Transverse colon (tissue), 3 donors: ENCODE measurements at regions not wholly inside any gene's neighbourhood (a gene's known extent, or its start where the extent isn't known, plus 50 kb on each side); places are given as distances from the start of the nearest gene placed in this dataset.

Experiments used
- POLR2A ChIP-seq: fragments of 450-650 bp; IDR thresholded peaks from one replicate; pipeline ENCODE4 v1.6.1; 2016; ENCODE audit warnings: antibody characterized with exemption, mild to moderate bottlenecking, moderate library complexity
- TF ChIP-seq, protein P1 (sequence below), 5 experiments: fragments of 200-600 bp in 3 of 5; fragments of 450-650 bp in 2 of 5; sonication (generic) in 3 of 5; IDR thresholded peaks; 1 replicate in 2 of 5; 2 replicates in 3 of 5; pipeline ENCODE4 v1.5.1; 2016 to 2017; ENCODE audit warnings: antibody characterized with exemption in 5 of 5, inconsistent platforms in 3 of 5, mild to moderate bottlenecking in 2 of 5, moderate library complexity in 1 of 5

DNA sequence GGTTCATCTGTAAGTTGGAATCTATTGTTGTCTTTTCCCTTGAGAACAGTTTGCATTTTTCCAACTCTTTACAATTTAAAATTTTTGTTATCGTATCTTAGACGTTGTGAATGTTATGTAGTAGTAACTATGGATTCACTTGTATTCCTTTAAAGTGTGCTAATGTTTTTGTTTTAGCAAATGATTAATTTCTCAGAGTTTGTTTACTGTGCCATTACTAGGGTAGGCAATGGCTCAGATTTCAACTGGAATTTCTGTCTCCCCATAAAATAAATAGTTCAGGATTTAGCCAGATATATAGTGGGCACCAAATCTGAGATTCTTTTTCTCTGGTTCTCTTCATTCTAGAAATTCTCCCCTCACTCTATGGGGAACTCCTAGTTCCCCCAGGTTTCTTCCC, 896.5 kb downstream of the PLA2G4A start:
- TF ChIP-seq, protein P1, sequence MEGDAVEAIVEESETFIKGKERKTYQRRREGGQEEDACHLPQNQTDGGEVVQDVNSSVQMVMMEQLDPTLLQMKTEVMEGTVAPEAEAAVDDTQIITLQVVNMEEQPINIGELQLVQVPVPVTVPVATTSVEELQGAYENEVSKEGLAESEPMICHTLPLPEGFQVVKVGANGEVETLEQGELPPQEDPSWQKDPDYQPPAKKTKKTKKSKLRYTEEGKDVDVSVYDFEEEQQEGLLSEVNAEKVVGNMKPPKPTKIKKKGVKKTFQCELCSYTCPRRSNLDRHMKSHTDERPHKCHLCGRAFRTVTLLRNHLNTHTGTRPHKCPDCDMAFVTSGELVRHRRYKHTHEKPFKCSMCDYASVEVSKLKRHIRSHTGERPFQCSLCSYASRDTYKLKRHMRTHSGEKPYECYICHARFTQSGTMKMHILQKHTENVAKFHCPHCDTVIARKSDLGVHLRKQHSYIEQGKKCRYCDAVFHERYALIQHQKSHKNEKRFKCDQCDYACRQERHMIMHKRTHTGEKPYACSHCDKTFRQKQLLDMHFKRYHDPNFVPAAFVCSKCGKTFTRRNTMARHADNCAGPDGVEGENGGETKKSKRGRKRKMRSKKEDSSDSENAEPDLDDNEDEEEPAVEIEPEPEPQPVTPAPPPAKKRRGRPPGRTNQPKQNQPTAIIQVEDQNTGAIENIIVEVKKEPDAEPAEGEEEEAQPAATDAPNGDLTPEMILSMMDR (IDR thresholded peaks at IDR 0.05) = no peak
- TF ChIP-seq POLR2A = no peak
